Breast epithelium (tissue), 3 donors: ENCODE measurements at regions not wholly inside any gene's neighbourhood (a gene's known extent, or its start where the extent isn't known, plus 50 kb on each side); places are given as distances from the start of the nearest gene placed in this dataset.

Experiments used
- CTCF ChIP-seq, 3 donors: fragments of 450-650 bp; IDR thresholded peaks; one replicate each; pipeline ENCODE4 v1.5.1; 2016 to 2017; ENCODE audit warnings: antibody characterized with exemption in 3 of 3, mild to moderate bottlenecking in 3 of 3, moderate library complexity in 3 of 3
- POLR2A ChIP-seq: fragments of 450-650 bp; IDR thresholded peaks from one replicate; pipeline ENCODE4 v1.6.1; 2016; ENCODE audit warnings: antibody characterized with exemption, mild to moderate bottlenecking, moderate library complexity

GRCh38 chr3:189406148-189406547 lies 225.0 kb upstream of the TP63 start:
- TF ChIP-seq POLR2A = no peak
- no peak for TF ChIP-seq CTCF (IDR thresholded peaks at IDR 0.05)
